SU-DHL-6 (cell line): ENCODE measurements at regions not wholly inside any gene's neighbourhood (a gene's known extent, or its start where the extent isn't known, plus 50 kb on each side); places are given as distances from the start of the nearest gene placed in this dataset.

Source experiments
- H2AFZ ChIP-seq: fragments of 200-600 bp; sonication (generic); 2 replicates; pipeline ENCODE4 v1.6.1; 2014; ENCODE audit warnings: low read depth, mild to moderate bottlenecking, moderate library complexity, mixed read lengths, antibody characterized with exemption, low read length; ENCODE audit not compliant: severe bottlenecking
- H3F3A ChIP-seq: fragments of 200-600 bp; shearing (Covaris generic); 2 replicates; pipeline ENCODE4 v1.6.0; 2016; ENCODE audit warnings: antibody characterized with exemption, mild to moderate bottlenecking; ENCODE audit not compliant: insufficient read depth
- H3K27ac ChIP-seq: fragments of 200-600 bp; sonication (generic); 2 replicates; pipeline ENCODE4 v1.5.1; 2016; ENCODE audit warnings: low read depth, mild to moderate bottlenecking, low read length, moderate library complexity, mixed read lengths
- H3K27me3 ChIP-seq: fragments of 200-600 bp; sonication (generic), shearing (Covaris generic); 2 replicates; pipeline ENCODE4 v1.6.0; 2014; ENCODE audit warnings: mild to moderate bottlenecking, low read length
- H3K36me3 ChIP-seq: fragments of 200-600 bp; sonication (generic); 2 replicates; pipeline ENCODE4 v1.6.1; 2014; ENCODE audit warnings: mild to moderate bottlenecking, low read length, mixed read lengths
- H3K4me2 ChIP-seq: fragments of 300-600, 200-600 bp; shearing (Covaris generic), sonication (generic); 2 replicates; pipeline ENCODE4 v1.6.0; 2014; ENCODE audit warnings: low read length, low read depth, mild to moderate bottlenecking; ENCODE audit not compliant: poor library complexity, severe bottlenecking
- H3K4me3 ChIP-seq: fragments of 200-600 bp; sonication (generic); 2 replicates; pipeline ENCODE4 v1.5.1; 2014; ENCODE audit warnings: antibody characterized with exemption, low read length, mild to moderate bottlenecking, mixed read lengths; ENCODE audit not compliant: insufficient read depth, poor library complexity, severe bottlenecking
- H3K79me2 ChIP-seq: fragments of 200-600 bp; sonication (generic); 2 replicates; pipeline ENCODE4 v1.6.1; 2014; ENCODE audit warnings: mild to moderate bottlenecking, low read length, moderate library complexity; ENCODE audit not compliant: insufficient read depth
- H3K9ac ChIP-seq: fragments of 200-600 bp; sonication (generic); 2 replicates; pipeline ENCODE4 v1.7.0; 2014; ENCODE audit warnings: mild to moderate bottlenecking, low read length
- H3K9me2 ChIP-seq: fragments of 200-600 bp; sonication (generic); replicated peaks from 2 replicates; pipeline ENCODE4 v1.6.1; 2014; ENCODE audit warnings: low read length; ENCODE audit not compliant: insufficient read depth
- H3K9me3 ChIP-seq: fragments of 200-600 bp; sonication (generic); 2 replicates; pipeline ENCODE4 v1.6.1; 2014; ENCODE audit warnings: low read length, mixed read lengths; ENCODE audit not compliant: insufficient read depth
- H4K20me1 ChIP-seq: fragments of 200-600 bp; sonication (generic); 2 replicates; pipeline ENCODE4 v1.6.1; 2014; ENCODE audit warnings: low read depth, mild to moderate bottlenecking, antibody characterized with exemption, low read length, moderate library complexity, mixed read lengths
- CTCF ChIP-seq: fragments of 200-600 bp; sonication (generic); IDR thresholded peaks from one replicate; pipeline ENCODE4 v1.5.1; 2017; ENCODE audit warnings: antibody characterized with exemption, mild to moderate bottlenecking, low read length, moderate library complexity; ENCODE audit not compliant: insufficient read depth, poor library complexity, severe bottlenecking
- EZH2phosphoT487 ChIP-seq: fragments of 200-600 bp; sonication (generic), shearing (Covaris generic); conservative IDR thresholded peaks from 2 replicates; pipeline ENCODE4 v1.6.1; 2018; ENCODE audit warnings: mild to moderate bottlenecking, antibody characterized with exemption, low read length, moderate library complexity, mixed read lengths

GRCh38 chr4:180333162-180333561 is 1910.0 kb upstream of the TENM3 start:
- H4K20me1 ChIP-seq: no peaks in the 10 kb centered on the region
- no peak overlapping the region for H3K27ac ChIP-seq
- no peaks in the 10 kb centered on the region for H3K36me3 ChIP-seq
- TF ChIP-seq CTCF (no peak), EZH2phosphoT487 (no peak)
- no peaks in the 10 kb centered on the region for H3K27me3 ChIP-seq
- H3K9me3 ChIP-seq: no peaks in the 10 kb centered on the region
- H3K4me3 ChIP-seq: no peak overlapping the region
- no peak overlapping the region for H3K9ac ChIP-seq
- H2AFZ ChIP-seq: no peak overlapping the region
- H3F3A ChIP-seq: no peaks in the 10 kb centered on the region
- no peaks in the 10 kb centered on the region for H3K9me2 ChIP-seq
- H3K79me2 ChIP-seq: no peaks in the 10 kb centered on the region
- H3K4me2 ChIP-seq: no peak overlapping the region

- H3K36me3 ChIP-seq: no peaks in the 10 kb centered on the region
- no peaks in the 10 kb centered on the region for H3F3A ChIP-seq
- H3K4me3 ChIP-seq: no peak overlapping the region
- H3K9me2 ChIP-seq: no peaks in the 10 kb centered on the region
- TF ChIP-seq EZH2phosphoT487 (no peak), CTCF (no peak)
- H4K20me1 ChIP-seq: no peaks in the 10 kb centered on the region
- no peak overlapping the region for H3K4me2 ChIP-seq
- H3K27me3 ChIP-seq: no peaks in the 10 kb centered on the region
- H3K79me2 ChIP-seq: no peaks in the 10 kb centered on the region
- H3K27ac ChIP-seq: no peak overlapping the region
- H2AFZ ChIP-seq: no peak overlapping the region
- H3K9ac ChIP-seq: no peak overlapping the region
- H3K9me3 ChIP-seq: no peaks in the 10 kb centered on the region
Measured at GRCh38 chr4:180335566-180335965, 1907.6 kb upstream of the TENM3 start.

GRCh38 chr4:180336494-180337090 is 1906.6 kb upstream of the TENM3 start:
- TF ChIP-seq EZH2phosphoT487: no peak
- no peak for TF ChIP-seq CTCF
- H3K36me3 ChIP-seq: no peaks in the 10 kb centered on the region
- no peak overlapping the region for H3K4me2 ChIP-seq
- H4K20me1 ChIP-seq: no peaks in the 10 kb centered on the region
- H3K27me3 ChIP-seq: no peaks in the 10 kb centered on the region
- H2AFZ ChIP-seq: no peak overlapping the region
- H3K9me2 ChIP-seq: no peaks in the 10 kb centered on the region
- no peak overlapping the region for H3K4me3 ChIP-seq
- no peaks in the 10 kb centered on the region for H3F3A ChIP-seq
- H3K9ac ChIP-seq: no peak overlapping the region
- no peaks in the 10 kb centered on the region for H3K79me2 ChIP-seq
- no peaks in the 10 kb centered on the region for H3K9me3 ChIP-seq
- no peak overlapping the region for H3K27ac ChIP-seq

GRCh38 chr4:180341926-180342325 is 1901.3 kb upstream of the TENM3 start:
- Histone ChIP-seq H3K27ac (no peak overlapping the region), H3K9ac (no peak overlapping the region), H3F3A (no peaks in the 10 kb centered on the region), H3K4me2 (no peak overlapping the region), H3K4me3 (no peak overlapping the region), H3K9me2 (no peaks in the 10 kb centered on the region), H3K79me2 (no peaks in the 10 kb centered on the region), H3K27me3 (no peaks in the 10 kb centered on the region), H2AFZ (no peak overlapping the region), H4K20me1 (no peaks in the 10 kb centered on the region), H3K9me3 (no peaks in the 10 kb centered on the region), H3K36me3 (no peaks in the 10 kb centered on the region)
- TF ChIP-seq CTCF (no peak), EZH2phosphoT487 (no peak)
